Activated CD4-positive, alpha-beta T cell treated with anti-CD3 and anti-CD28 coated beads for 48 hours (primary cell): ENCODE measurements at regions not wholly inside any gene's neighbourhood (a gene's known extent, or its start where the extent isn't known, plus 50 kb on each side); places are given as distances from the start of the nearest gene placed in this dataset.

ENCODE experiments used
- DNase-seq: peaks from one replicate; pipeline ENCODE4 v3.0.0-alpha.2; 2020

- no peak for DNase-seq
Observed at GRCh38 chr1:199723250-199723956, 304.1 kb upstream of the NR5A2 start.

GRCh38 chr1:199724049-199724448 lies 303.5 kb upstream of the NR5A2 start:
- DNase-seq, result no peak

- no peak for DNase-seq
Observed at GRCh38 chr1:199725002-199725565, 302.4 kb upstream of the NR5A2 start.

GRCh38 chr1:199727682-199728081 lies 299.8 kb upstream of the NR5A2 start:
- DNase-seq, result no peak

- DNase-seq, result no peak
Observed at GRCh38 chr1:199728345-199728744, 299.2 kb upstream of the NR5A2 start.

- no peak for DNase-seq
Observed at GRCh38 chr1:199733125-199733524, 294.4 kb upstream of the NR5A2 start.

- no peak for DNase-seq
Observed at GRCh38 chr1:199734186-199734585, 293.3 kb upstream of the NR5A2 start.

GRCh38 chr1:199735660-199736059 lies 291.9 kb upstream of the NR5A2 start:
- no peak for DNase-seq

GRCh38 chr1:199736646-199737045 lies 290.9 kb upstream of the NR5A2 start:
- DNase-seq, result no peak

- DNase-seq, result no peak
Observed at GRCh38 chr1:199741586-199741985, 285.9 kb upstream of the NR5A2 start.

GRCh38 chr1:199742547-199742946 lies 285.0 kb upstream of the NR5A2 start:
- DNase-seq, result no peak

- DNase-seq, result no peak
Observed at GRCh38 chr1:199743227-199743626, 284.3 kb upstream of the NR5A2 start.

- no peak for DNase-seq
Observed at GRCh38 chr1:199746666-199747384, 280.7 kb upstream of the NR5A2 start.

- DNase-seq, result no peak
Observed at GRCh38 chr1:199747984-199748383, 279.5 kb upstream of the NR5A2 start.

- no peak for DNase-seq
Observed at GRCh38 chr1:199751506-199751905, 276.0 kb upstream of the NR5A2 start.

- DNase-seq, result no peak
Observed at GRCh38 chr1:199751962-199752687, 275.4 kb upstream of the NR5A2 start.

GRCh38 chr1:199752688-199753027 lies 274.9 kb upstream of the NR5A2 start:
- no peak for DNase-seq

- DNase-seq, result no peak
Observed at GRCh38 chr1:199753513-199753912, 274.0 kb upstream of the NR5A2 start.

GRCh38 chr1:199756066-199756465 lies 271.4 kb upstream of the NR5A2 start:
- DNase-seq, result no peak

GRCh38 chr1:199758626-199759255 lies 268.8 kb upstream of the NR5A2 start:
- no peak for DNase-seq

GRCh38 chr1:199759268-199759730 lies 268.2 kb upstream of the NR5A2 start:
- DNase-seq, result no peak

GRCh38 chr1:199762572-199762971 lies 264.9 kb upstream of the NR5A2 start:
- DNase-seq, result no peak

GRCh38 chr1:199766218-199766792 lies 261.2 kb upstream of the NR5A2 start:
- no peak for DNase-seq
